Fibroblast of lung (primary cell): ENCODE measurements at regions not wholly inside any gene's neighbourhood (a gene's known extent, or its start where the extent isn't known, plus 50 kb on each side); places are given as distances from the start of the nearest gene placed in this dataset.

ENCODE experiments used
- EZH2 ChIP-seq: IDR thresholded peaks from 2 replicates; pipeline ENCODE4 v1.5.1; 2012; ENCODE audit warnings: low read length, control low read depth, mild to moderate bottlenecking; ENCODE audit errors: missing control alignments
- TF ChIP-seq, protein P1 (sequence below), 2 donors: IDR thresholded peaks in 1 of 2; conservative IDR thresholded peaks in 1 of 2; 1 replicate in 1 of 2; 2 replicates in 1 of 2; pipeline ENCODE4 v1.5.1; 2011 to 2012; ENCODE audit warnings: low read length in 2 of 2, control low read depth in 1 of 2, inconsistent platforms in 1 of 2, low read depth in 1 of 2, mild to moderate bottlenecking in 1 of 2

DNA sequence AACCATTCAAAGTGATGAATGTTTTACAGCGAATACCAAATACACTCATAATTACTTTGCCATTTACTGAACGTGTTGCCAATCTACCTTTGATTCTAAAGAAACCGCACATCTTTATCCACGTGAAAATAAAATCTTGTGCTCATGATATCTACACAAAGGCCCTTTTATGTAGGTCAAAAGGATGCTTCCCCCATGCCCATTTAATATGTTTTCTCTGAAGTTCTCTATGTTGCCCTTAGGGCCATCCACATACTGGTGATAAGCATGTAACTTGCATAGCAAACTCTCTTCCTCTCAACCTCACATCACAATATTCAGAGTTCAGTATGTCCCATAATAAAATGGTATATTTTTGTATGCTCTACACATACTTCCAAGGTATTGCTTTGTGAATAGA lies 380.0 kb upstream of the FIGN start:
- TF ChIP-seq, protein P1, sequence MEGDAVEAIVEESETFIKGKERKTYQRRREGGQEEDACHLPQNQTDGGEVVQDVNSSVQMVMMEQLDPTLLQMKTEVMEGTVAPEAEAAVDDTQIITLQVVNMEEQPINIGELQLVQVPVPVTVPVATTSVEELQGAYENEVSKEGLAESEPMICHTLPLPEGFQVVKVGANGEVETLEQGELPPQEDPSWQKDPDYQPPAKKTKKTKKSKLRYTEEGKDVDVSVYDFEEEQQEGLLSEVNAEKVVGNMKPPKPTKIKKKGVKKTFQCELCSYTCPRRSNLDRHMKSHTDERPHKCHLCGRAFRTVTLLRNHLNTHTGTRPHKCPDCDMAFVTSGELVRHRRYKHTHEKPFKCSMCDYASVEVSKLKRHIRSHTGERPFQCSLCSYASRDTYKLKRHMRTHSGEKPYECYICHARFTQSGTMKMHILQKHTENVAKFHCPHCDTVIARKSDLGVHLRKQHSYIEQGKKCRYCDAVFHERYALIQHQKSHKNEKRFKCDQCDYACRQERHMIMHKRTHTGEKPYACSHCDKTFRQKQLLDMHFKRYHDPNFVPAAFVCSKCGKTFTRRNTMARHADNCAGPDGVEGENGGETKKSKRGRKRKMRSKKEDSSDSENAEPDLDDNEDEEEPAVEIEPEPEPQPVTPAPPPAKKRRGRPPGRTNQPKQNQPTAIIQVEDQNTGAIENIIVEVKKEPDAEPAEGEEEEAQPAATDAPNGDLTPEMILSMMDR (conservative IDR thresholded peaks at IDR 0.05 in 1 of 2, IDR thresholded peaks at IDR 0.05 in 1 of 2; ENCODE audit: low read depth in 1 of 2, low read length in 2 of 2) = no peak
- no peak for TF ChIP-seq EZH2
